Right forelimb (tissue), 1 donor: ENCODE measurements at regions not wholly inside any gene's neighbourhood (a gene's known extent, or its start where the extent isn't known, plus 50 kb on each side); places are given as distances from the start of the nearest gene placed in this dataset.
"Not testable (repeated sequence)": the region's sequence is repeated elsewhere in the genome, so short reads cannot be mapped to it uniquely, and the experiment has no call there.

Source experiments
- DNase-seq: peaks from one replicate; pipeline ENCODE4 v3.0.0-alpha.2; 2018

GRCh38 chr1:223952801-223953200, 107.1 kb upstream of the TP53BP2 start:
- DNase-seq: not testable (repeated sequence)

- not testable (repeated sequence) for DNase-seq
Observed at GRCh38 chr1:223951551-223951950, 105.8 kb upstream of the TP53BP2 start.

- not testable (repeated sequence) for DNase-seq
Observed at GRCh38 chr1:223949944-223950343, 104.2 kb upstream of the TP53BP2 start.

- DNase-seq: peak; percentile 21
Observed at GRCh38 chr1:223948041-223948440, 102.3 kb upstream of the TP53BP2 start.

GRCh38 chr1:223936592-223936991, 90.8 kb upstream of the TP53BP2 start:
- not testable (repeated sequence) for DNase-seq

- not testable (repeated sequence) for DNase-seq
Observed at GRCh38 chr1:223931476-223931875, 85.7 kb upstream of the TP53BP2 start.

- DNase-seq: not testable (repeated sequence)
Observed at GRCh38 chr1:223920805-223921204, 75.1 kb upstream of the TP53BP2 start.

GRCh38 chr1:223915476-223915875, 69.7 kb upstream of the TP53BP2 start:
- DNase-seq: not testable (repeated sequence)

GRCh38 chr1:223913715-223914114, 68.0 kb upstream of the TP53BP2 start:
- not testable (repeated sequence) for DNase-seq

GRCh38 chr1:223907943-223908587, 62.3 kb upstream of the TP53BP2 start:
- DNase-seq: not testable (repeated sequence)

- DNase-seq: not testable (repeated sequence)
Observed at GRCh38 chr1:223903221-223903620, 57.5 kb upstream of the TP53BP2 start.

- DNase-seq: not testable (repeated sequence)
Observed at GRCh38 chr1:223899775-223900174, 54.0 kb upstream of the TP53BP2 start.

- DNase-seq: not testable (repeated sequence)
Observed at GRCh38 chr1:223897097-223897496, 51.4 kb upstream of the TP53BP2 start.

- not testable (repeated sequence) for DNase-seq
Observed at GRCh38 chr1:223895950-223896349, 50.2 kb upstream of the TP53BP2 start.
